ENCODE measurements at regions not wholly inside any gene's neighbourhood (a gene's known extent, or its start where the extent isn't known, plus 50 kb on each side); places are given as distances from the start of the nearest gene placed in this dataset.

DNA sequence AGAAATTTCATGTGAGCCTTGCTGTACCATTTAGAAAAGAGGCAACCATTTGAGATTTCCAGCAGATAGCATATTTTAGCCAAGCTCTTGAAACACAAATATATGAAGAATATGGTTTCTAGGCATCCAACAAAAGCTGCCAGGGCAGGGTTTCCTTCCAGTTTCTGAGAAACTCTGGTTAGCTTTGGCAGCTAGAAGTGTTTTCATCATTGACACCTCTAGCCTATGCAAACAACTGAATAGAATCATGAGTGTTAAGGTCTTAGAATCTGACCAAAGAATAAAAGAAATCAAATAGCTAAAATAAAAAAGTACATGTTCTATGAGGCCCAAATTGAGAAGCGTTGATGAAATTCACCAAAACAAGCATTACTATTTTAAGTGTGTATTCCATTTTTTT is 188.1 kb downstream of the TMEM167A start:
- Mint-ChIP-seq H3K4me3 (no peak overlapping the region), H3K27me3 (peaks cover 6% of the 10 kb centered on the region), H3K4me1 (ENCODE audit: low read depth) (peaks cover 12% of the 10 kb centered on the region), H3K27ac (no peak overlapping the region), H3K36me3 (ENCODE audit: low read depth) (no peaks in the 10 kb centered on the region), H3K9me3 (no peaks in the 10 kb centered on the region)
- CTCF ChIA-PET = no interaction called here
- ATAC-seq = no peak
- DNase-seq = no peak
- TF ChIP-seq, protein P1, sequence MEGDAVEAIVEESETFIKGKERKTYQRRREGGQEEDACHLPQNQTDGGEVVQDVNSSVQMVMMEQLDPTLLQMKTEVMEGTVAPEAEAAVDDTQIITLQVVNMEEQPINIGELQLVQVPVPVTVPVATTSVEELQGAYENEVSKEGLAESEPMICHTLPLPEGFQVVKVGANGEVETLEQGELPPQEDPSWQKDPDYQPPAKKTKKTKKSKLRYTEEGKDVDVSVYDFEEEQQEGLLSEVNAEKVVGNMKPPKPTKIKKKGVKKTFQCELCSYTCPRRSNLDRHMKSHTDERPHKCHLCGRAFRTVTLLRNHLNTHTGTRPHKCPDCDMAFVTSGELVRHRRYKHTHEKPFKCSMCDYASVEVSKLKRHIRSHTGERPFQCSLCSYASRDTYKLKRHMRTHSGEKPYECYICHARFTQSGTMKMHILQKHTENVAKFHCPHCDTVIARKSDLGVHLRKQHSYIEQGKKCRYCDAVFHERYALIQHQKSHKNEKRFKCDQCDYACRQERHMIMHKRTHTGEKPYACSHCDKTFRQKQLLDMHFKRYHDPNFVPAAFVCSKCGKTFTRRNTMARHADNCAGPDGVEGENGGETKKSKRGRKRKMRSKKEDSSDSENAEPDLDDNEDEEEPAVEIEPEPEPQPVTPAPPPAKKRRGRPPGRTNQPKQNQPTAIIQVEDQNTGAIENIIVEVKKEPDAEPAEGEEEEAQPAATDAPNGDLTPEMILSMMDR (IDR thresholded peaks at IDR 0.05) = no peak
- POLR2A ChIA-PET = no interaction called here
- intact Hi-C loops (cut with micrococcal nuclease) = no loop called here

DNA sequence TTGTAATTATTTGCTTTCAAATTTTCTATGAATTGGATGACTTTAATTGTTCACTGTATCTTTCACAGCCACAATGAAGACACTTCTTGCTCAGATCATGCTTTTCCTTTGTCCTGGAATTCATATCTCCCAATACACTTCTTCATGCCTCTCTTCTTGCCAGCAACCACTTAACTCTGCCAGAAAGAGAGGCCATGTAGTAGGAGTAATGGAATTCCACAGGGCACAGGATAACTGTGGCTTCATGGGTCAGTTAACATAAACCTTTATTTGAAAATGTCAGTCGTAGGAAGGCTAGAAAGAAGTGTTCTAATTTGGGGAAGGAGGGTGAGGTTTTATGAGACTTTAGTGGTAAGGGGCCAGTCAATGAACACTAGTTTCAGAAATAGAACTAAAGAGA is 190.3 kb downstream of the TMEM167A start:
- H3K36me3 Mint-ChIP-seq (ENCODE audit: low read depth) = no peaks in the 10 kb centered on the region
- CTCF ChIA-PET = no interaction called here
- ATAC-seq (no peak), DNase-seq (no peak)
- no peaks in the 10 kb centered on the region for H3K9me3 Mint-ChIP-seq
- peaks cover 24% of the 10 kb centered on the region for H3K4me1 Mint-ChIP-seq (ENCODE audit: low read depth)
- no peak overlapping the region for H3K4me3 Mint-ChIP-seq
- POLR2A ChIA-PET = no interaction called here
- TF ChIP-seq, protein P1 (IDR thresholded peaks at IDR 0.05) = no peak
- intact Hi-C loops (cut with micrococcal nuclease) = no loop called here
- H3K27me3 Mint-ChIP-seq = peaks cover 5% of the 10 kb centered on the region
- H3K27ac Mint-ChIP-seq = no peak overlapping the region

DNA sequence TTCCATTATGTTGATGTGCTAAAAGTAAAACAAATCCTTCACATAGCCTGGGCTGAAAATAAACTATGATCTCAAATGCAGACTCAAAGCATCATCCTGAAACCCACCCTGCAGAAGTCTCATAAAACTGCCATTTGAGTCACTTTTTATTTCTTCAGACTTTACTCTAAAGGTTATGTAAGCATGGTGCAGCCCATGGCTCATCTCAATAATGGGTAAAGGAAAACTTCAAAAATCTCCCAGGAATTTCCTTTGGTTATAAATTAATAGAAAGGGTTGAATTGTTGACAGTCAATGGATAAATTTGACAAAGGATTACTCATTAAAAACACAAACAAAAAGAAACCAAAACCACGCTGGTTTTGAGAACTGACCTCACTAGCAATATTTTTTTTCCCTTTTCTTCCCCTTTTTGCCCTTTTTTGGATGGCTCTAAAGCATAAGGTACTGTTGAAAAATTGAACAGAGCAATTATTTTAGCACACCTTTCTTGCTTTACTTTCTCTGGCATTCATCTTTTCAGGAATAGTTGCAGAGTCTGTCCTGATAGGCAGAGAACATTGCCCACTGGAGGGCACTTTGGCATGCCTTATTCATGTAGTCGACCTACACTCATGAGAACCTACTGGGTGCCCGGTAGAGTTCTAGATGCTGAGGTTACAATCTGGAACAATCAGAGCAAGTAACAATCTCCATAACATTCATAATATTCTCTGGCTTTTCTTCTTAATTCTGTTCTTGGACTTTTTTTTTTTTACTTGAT is 191.4 kb downstream of the TMEM167A start:
- Mint-ChIP-seq H3K4me3 (no peak overlapping the region), H3K27me3 (peaks cover 5% of the 10 kb centered on the region), H3K4me1 (ENCODE audit: low read depth) (peaks cover 30% of the 10 kb centered on the region), H3K36me3 (ENCODE audit: low read depth) (no peaks in the 10 kb centered on the region), H3K9me3 (peaks cover 2% of the 10 kb centered on the region), H3K27ac (no peak overlapping the region)
- TF ChIP-seq, protein P1 (IDR thresholded peaks at IDR 0.05) = no peak
- CTCF ChIA-PET = no interaction called here
- intact Hi-C loops (cut with micrococcal nuclease) = no loop called here
- POLR2A ChIA-PET = no interaction called here
- ATAC-seq (no peak), DNase-seq (no peak)

DNA sequence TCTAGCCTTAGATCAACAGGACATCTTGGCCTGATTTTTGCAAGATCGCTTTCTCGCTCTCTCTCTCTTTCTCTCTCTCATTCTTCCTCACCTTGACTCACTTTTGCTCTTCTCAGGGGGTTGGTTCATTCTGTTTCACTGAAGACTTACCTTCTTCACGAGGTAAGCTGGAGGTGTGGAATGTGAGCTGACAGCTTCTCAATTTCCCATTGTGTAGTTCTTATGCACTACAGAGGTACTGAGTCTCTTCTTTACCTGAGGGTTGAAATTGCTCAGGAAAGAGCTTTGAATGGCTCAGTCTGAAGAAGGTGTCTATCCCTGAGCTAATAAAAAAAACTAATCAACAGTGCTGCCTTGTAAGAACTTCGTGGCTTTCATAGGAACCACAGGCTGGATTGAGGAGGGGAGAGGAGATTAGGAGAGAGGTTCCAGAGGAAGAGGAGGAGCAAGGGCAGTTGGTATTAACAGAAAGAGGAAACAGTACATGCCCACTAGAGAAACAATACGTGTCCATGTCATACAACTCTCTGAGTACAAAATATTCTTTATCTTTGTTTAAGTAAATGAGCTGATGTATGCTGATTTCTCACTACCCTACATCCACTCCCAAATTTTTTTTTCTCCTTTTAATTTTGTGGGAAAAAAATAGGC is 192.2 kb downstream of the TMEM167A start:
- TF ChIP-seq, protein P1 (IDR thresholded peaks at IDR 0.05) = no peak
- ATAC-seq (no peak), DNase-seq (no peak)
- H3K36me3 Mint-ChIP-seq (ENCODE audit: low read depth) = peaks cover 2% of the 10 kb centered on the region
- peaks cover 30% of the 10 kb centered on the region for H3K4me1 Mint-ChIP-seq (ENCODE audit: low read depth)
- ChIA-PET CTCF (no interaction called here), POLR2A (no interaction called here)
- peaks cover 5% of the 10 kb centered on the region for H3K27me3 Mint-ChIP-seq
- intact Hi-C loops (cut with micrococcal nuclease) = no loop called here
- no peak overlapping the region for H3K27ac Mint-ChIP-seq
- H3K4me3 Mint-ChIP-seq = no peak overlapping the region
- peaks cover 9% of the 10 kb centered on the region for H3K9me3 Mint-ChIP-seq

DNA sequence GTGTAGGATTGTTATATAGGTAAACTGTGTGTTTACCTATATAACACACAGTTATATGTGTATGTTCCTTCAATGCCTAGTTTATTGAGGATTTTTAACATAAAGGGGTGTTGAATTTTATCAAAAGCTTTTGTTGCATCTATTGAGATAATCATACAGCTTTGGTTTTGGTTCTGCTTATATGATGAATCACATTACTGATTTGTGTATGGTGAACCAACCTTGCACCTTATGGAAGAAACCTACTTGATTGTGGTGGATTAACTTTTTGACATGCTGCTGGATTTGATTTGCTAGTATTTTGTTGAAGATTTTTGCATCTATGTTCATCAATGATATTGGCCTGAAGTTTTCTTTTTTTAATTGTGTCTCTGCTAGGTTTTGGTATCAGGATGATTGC is 194.9 kb downstream of the TMEM167A start:
- Mint-ChIP-seq H3K27ac (peak overlapping the region; percentile 86), H3K4me3 (no peak overlapping the region), H3K36me3 (ENCODE audit: low read depth) (peaks cover 5% of the 10 kb centered on the region), H3K4me1 (ENCODE audit: low read depth) (peaks cover 30% of the 10 kb centered on the region), H3K9me3 (peaks cover 23% of the 10 kb centered on the region), H3K27me3 (peaks cover 1% of the 10 kb centered on the region)
- TF ChIP-seq, protein P1 (IDR thresholded peaks at IDR 0.05) = no peak
- ChIA-PET CTCF (interaction anchor here (1.4 kb wide), 1 partner anchor 20 kb away, joined by 3 read pairs; no protein-coding TSS in a partner anchor), POLR2A (no interaction called here)
- ATAC-seq (peak; percentile 38), DNase-seq (no peak)
- intact Hi-C loops (cut with micrococcal nuclease) = no loop called here
